Right renal pelvis (tissue), 4 donors: ENCODE measurements at regions not wholly inside any gene's neighbourhood (a gene's known extent, or its start where the extent isn't known, plus 50 kb on each side); places are given as distances from the start of the nearest gene placed in this dataset.
"Not testable (repeated sequence)": the region's sequence is repeated elsewhere in the genome, so short reads cannot be mapped to it uniquely, and the experiment has no call there.

Experiments
- DNase-seq, 4 donors: peaks; one replicate each; pipeline ENCODE4 v3.0.0-alpha.2; 2013; ENCODE audit warnings: low read depth in 4 of 4, low spot score in 3 of 4, missing footprints in 1 of 4

GRCh38 chr20:40954521-40955165 is 74.0 kb upstream of the TOP1 start:
- DNase-seq, result no peak

DNA sequence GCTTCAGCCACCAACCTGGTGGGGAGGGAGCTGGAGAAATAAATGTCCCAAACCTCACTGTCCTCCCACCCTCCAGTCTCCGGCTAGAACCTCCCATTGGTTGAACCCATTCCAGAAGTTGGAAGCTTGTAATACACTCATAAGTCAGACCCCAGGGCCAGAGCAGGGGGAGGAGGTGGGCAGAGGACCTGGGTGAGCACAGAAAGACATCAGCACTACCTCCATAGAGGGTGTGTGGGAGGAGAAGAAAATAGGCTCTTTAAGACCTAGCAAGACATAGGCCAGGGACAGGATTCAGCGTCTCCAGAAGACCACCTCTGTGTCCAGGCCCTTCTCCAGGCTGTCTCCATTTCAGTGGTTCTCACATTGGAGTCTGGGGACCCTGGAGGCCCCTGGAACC is 73.3 kb upstream of the TOP1 start:
- DNase-seq, result no peak

GRCh38 chr20:40955826-40956225 is 72.8 kb upstream of the TOP1 start:
- not testable (repeated sequence) for DNase-seq

GRCh38 chr20:40956542-40957264 is 71.9 kb upstream of the TOP1 start:
- DNase-seq, result no peak

- no peak for DNase-seq
Observed at GRCh38 chr20:40957265-40957760, 71.3 kb upstream of the TOP1 start.

GRCh38 chr20:40958598-40958997 is 70.0 kb upstream of the TOP1 start:
- no peak for DNase-seq

DNA sequence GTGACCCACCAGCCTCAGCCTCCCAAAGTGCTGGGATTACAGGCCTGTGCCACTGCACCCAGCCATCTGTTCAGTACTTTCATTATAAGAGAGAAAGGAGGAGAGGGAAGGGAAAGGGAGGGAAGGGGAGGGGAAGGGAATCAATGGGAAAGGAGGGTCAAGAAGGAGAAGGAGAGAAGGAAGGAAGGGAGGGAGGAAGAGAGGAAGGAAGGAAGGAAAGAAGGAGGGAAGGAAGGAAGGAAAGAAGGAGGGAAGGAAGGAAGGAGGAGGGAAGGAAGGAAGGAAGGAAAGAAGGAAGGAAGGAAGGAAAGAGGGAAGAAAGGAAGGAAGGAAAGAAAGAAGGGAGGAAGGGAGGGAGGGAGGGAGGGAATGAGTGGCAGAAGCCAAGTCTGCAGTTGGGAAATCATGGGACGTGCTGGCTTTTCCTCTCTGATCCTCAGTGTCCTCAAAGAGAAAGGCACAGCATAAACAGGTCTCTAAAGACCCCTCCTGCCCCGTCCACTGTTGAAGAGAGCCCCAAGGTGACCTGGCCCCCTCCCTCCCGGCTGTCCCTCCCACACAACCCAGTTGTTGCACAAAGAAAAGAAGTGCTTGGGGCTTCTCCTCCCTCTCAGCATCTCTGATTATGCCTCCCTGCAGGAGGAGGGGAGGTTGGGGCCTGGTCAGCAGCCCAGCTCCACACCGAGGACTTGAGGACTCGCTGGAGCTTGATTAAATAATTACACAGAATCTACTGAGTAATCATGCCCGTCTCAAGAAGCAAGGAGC is 69.1 kb upstream of the TOP1 start:
- DNase-seq, result no peak

GRCh38 chr20:40960101-40960500 is 68.5 kb upstream of the TOP1 start:
- DNase-seq, result no peak

DNA sequence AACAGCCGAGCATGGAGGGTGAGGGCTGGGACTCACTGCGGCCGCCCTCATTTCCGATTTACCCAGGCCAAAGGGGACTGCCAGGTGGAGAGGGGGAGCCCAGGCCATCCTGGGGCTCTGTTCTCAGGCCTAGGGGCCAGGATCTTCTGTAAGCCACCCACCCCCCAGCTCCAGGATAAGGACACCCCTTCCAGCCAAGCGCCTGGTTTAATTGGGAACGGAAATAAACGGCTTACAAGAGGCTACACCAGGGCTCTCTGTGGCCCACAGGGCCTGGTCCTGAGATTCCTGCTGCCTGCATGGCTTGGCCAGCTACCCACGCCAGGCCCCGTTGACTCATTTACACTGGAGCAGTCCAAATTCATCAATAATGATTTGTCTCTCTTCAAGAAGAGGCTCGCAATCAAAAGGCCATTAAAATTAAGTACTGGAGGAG is 68.1 kb upstream of the TOP1 start:
- no peak for DNase-seq

GRCh38 chr20:40961176-40961575 is 67.4 kb upstream of the TOP1 start:
- no peak for DNase-seq

DNA sequence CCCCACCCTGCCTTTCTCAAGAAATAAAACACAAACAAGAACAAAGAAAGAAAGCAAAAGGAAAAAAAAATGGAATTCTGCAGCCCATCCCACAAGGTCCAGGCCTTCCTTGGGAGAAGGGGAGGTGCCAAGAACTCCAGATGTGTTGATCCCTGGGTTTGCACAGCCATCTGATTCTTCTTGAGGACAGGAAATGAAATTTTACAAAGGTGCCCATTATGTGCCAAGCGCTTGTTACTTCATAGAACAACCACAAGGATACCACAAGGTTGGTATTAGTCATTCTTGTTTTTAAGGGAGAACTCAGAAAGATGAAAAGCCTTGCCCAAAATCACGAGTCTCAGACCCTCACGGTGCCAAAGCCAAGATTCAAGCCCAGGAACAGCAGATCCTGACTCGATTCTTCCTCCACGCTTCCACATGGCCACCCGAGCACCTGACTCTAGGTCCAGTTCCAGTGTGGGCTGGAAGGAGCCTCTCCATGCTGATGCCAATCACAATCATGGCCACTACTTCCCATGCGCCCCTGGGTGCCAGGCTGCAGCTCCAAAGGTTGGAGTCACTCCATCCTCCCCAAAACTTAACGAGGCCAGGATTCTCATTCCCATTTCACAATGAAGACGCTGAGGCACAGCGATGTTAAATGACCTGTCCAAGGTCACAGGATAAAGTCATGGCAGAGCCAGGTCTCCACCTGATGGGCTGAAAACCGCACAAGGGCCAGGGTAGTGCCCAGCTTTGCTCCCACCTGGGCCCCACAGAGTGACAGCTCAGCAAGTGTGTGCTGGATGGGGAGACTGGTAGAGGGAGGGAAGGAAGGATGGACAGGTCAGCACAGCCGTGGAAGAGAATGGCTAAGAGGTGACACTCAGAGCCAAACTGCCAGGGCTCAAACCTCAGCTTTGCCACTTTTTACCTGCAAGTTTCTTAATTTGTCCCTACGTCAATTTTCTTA is 66.7 kb upstream of the TOP1 start:
- DNase-seq, result no peak

DNA sequence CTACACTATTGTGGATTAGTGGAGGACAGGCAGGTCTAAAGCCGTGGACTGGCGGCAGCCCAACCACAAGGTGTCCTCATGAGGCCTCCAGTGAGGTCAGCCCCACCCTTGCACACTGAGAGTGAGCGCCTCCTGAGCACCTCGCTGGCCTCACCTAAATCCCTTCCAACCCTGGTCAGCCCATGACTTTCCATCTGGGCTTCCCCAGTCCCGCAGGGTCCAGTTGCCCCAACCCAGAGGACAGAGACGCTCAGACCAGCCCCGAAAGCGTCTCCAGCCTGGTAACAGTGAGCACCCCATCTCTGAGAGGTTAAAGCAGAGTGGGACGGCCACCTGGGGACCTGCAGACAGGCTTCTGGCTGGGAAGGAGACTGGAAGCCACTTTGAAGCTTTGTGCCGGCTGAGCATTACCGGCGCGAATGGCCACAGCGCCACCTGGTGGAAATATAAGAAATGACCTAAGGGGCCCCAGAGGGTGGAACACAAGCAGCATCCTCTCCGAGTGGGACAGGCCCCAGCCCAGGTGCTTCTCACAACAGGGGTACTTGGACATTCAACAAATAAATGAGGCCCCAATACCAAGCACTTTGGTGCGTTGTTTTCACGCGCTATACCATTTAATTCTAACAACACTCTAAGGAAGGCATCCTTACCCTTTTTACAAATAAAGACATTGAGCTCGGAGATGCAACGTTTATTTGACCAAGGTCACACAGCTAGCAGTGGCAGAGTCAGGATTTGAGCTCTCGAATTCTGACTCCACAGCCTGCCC is 65.7 kb upstream of the TOP1 start:
- DNase-seq, result peak; percentile 43 to 73 (median 44)

DNA sequence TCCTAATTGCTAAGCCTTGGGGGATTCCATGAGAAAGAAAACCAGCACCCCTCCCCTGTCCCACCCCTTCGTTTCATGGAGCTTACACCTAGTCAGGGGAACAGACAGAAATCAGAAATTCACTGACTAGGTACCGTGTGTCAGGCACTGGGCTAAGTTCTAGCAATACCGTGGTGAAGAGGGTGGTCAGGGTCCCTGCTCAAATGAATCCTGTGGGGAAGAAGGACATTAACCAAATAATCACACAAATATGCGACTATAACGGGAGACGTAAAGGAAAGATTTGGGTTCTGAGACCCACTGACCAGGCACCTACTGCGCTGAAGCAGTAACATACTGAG is 65.1 kb upstream of the TOP1 start:
- DNase-seq, result no peak

- no peak for DNase-seq
Observed at GRCh38 chr20:40965671-40966070, 63.0 kb upstream of the TOP1 start.

DNA sequence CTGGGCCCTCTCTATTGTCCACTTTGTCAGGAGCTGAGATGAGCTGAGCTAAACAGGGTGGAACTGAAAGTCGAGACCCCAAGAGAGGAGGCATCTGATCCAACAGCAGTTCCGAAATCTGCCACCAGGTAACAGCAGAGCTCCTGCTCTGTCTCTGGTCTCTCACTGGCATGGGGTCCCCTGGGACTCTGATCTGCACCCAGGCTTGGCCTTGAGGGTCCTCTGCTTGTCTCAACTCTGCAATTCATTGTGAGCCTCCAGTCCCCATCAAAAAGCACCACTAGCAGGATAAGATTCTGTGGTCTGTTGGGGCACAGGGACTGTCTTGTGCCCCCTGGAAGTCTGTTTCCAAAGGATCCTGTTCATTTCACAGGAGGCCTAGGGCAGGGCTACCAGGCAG is 62.5 kb upstream of the TOP1 start:
- DNase-seq, result no peak

GRCh38 chr20:40966516-40967185 is 62.0 kb upstream of the TOP1 start:
- DNase-seq, result no peak

DNA sequence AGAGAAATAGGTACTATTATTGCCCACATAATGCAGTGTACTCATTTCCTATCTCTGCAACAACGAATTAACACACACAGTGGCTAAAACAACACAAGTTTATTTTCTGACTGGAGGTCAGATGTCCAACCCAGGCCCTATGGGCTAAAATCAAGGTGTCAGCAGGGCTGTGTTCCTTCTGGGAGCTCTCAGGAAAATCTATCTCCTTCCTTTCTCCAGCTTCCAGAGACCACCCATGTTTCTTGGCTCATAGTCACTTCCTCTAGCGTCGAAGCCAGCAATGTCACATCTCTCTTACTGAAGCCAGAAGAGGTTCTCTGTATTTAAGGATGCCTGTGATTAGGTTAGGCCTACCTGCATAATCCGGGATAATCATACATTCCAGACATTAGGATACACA is 60.9 kb upstream of the TOP1 start:
- DNase-seq, result no peak

GRCh38 chr20:40968816-40969562 is 59.6 kb upstream of the TOP1 start:
- peak; percentile 51 to 72 (median 56) for DNase-seq
